Neural progenitor cell (in vitro differentiated cells): ENCODE measurements at regions not wholly inside any gene's neighbourhood (a gene's known extent, or its start where the extent isn't known, plus 50 kb on each side); places are given as distances from the start of the nearest gene placed in this dataset.

Experiments used
- DNase-seq: peaks from one replicate; pipeline ENCODE4 v3.0.0-alpha.2; 2016; ENCODE audit warnings: low spot score
- H2AFZ ChIP-seq: fragments of 200-600 bp; sonication (generic); replicated peaks from 2 replicates; pipeline ENCODE4 v1.6.1; 2016; ENCODE audit warnings: antibody characterized with exemption
- H3F3A ChIP-seq: fragments of 200-600 bp; sonication (generic); 2 replicates; pipeline ENCODE4 v1.6.1; 2016; ENCODE audit warnings: antibody characterized with exemption, low read depth
- H3K27ac ChIP-seq: fragments of 200-600 bp; sonication (generic); 2 replicates; pipeline ENCODE4 v1.5.1; 2016; ENCODE audit warnings: mild to moderate bottlenecking
- H3K27me3 ChIP-seq: fragments of 200-600 bp; sonication (generic); 2 replicates; pipeline ENCODE4 v1.6.1; 2016; ENCODE audit warnings: mild to moderate bottlenecking, moderate library complexity
- H3K36me3 ChIP-seq: fragments of 200-600 bp; sonication (generic); 2 replicates; pipeline ENCODE4 v1.5.1; 2016
- H3K4me1 ChIP-seq: fragments of 200-600 bp; sonication (generic); 2 replicates; pipeline ENCODE4 v1.6.1; 2016; ENCODE audit warnings: mixed run types
- H3K4me2 ChIP-seq: fragments of 200-600 bp; sonication (generic); 2 replicates; pipeline ENCODE4 v1.6.1; 2016
- H3K4me3 ChIP-seq: fragments of 200-600 bp; sonication (generic); 2 replicates; pipeline ENCODE4 v1.5.1; 2016
- H3K79me2 ChIP-seq: fragments of 200-600 bp; sonication (generic); 2 replicates; pipeline ENCODE4 v1.6.1; 2016; ENCODE audit warnings: low read depth
- H3K9ac ChIP-seq: fragments of 200-600 bp; sonication (generic); 2 replicates; pipeline ENCODE4 v1.6.1; 2016
- H3K9me3 ChIP-seq: fragments of 200-600 bp; sonication (generic); 2 replicates; pipeline ENCODE4 v1.5.1; 2016; ENCODE audit warnings: low read depth
- H4K20me1 ChIP-seq: fragments of 200-600 bp; sonication (generic); 2 replicates; pipeline ENCODE4 v1.6.1; 2016; ENCODE audit warnings: low read depth
- H3K27ac Mint-ChIP-seq: 3 replicates; pipeline ENCODE4 v1.8.0; 2021; ENCODE audit warnings: mixed read lengths
- H3K27me3 Mint-ChIP-seq: 2 replicates; pipeline ENCODE4 v1.8.0; 2022; ENCODE audit warnings: low read depth, mild to moderate bottlenecking, inconsistent platforms, moderate library complexity, mixed read lengths; ENCODE audit not compliant: insufficient read depth
- H3K36me3 Mint-ChIP-seq: 3 replicates; pipeline ENCODE4 v1.8.0; 2021; ENCODE audit warnings: mixed read lengths
- H3K4me1 Mint-ChIP-seq: 3 replicates; pipeline ENCODE4 v1.8.0; 2021; ENCODE audit warnings: mixed read lengths
- H3K4me3 Mint-ChIP-seq: 3 replicates; pipeline ENCODE4 v1.8.0; 2021; ENCODE audit warnings: mild to moderate bottlenecking, moderate library complexity, mixed read lengths
- H3K9me3 Mint-ChIP-seq: 3 replicates; pipeline ENCODE4 v1.8.0; 2020; ENCODE audit warnings: mixed read lengths
- CTCF ChIP-seq: fragments of 200-600 bp; sonication (generic); IDR thresholded peaks from 2 replicates; pipeline ENCODE4 v1.5.1; 2017; ENCODE audit warnings: antibody characterized with exemption, mild to moderate bottlenecking
- EZH2 ChIP-seq: fragments of 200-600 bp; sonication (generic); IDR thresholded peaks from 2 replicates; pipeline ENCODE4 v1.6.1; 2017; ENCODE audit warnings: antibody characterized with exemption, mild to moderate bottlenecking, moderate library complexity
- EZH2phosphoT487 ChIP-seq: fragments of 200-600 bp; sonication (generic); IDR thresholded peaks from 2 replicates; pipeline ENCODE4 v1.6.1; 2017; ENCODE audit warnings: antibody characterized with exemption

- no peaks in the 10 kb centered on the region for H3F3A ChIP-seq
- no peaks in the 10 kb centered on the region for H4K20me1 ChIP-seq
- no peak overlapping the region for H2AFZ ChIP-seq
- no peak overlapping the region for H3K4me2 ChIP-seq
- Mint-ChIP-seq H3K36me3 (no peaks in the 10 kb centered on the region), H3K27me3 (no peaks in the 10 kb centered on the region), H3K4me3 (no peak overlapping the region), H3K27ac (no peak overlapping the region), H3K4me1 (no peaks in the 10 kb centered on the region), H3K9me3 (no peaks in the 10 kb centered on the region)
- H3K79me2 ChIP-seq, result no peaks in the 10 kb centered on the region
- no peaks in the 10 kb centered on the region for H3K27me3 ChIP-seq
- H3K9me3 ChIP-seq, result no peaks in the 10 kb centered on the region
- H3K4me1 ChIP-seq, result no peaks in the 10 kb centered on the region
- no peak overlapping the region for H3K9ac ChIP-seq
- H3K4me3 ChIP-seq, result no peak overlapping the region
- no peak overlapping the region for H3K27ac ChIP-seq
- DNase-seq, result no peak
- no peaks in the 10 kb centered on the region for H3K36me3 ChIP-seq
- no peak for TF ChIP-seq EZH2
- TF ChIP-seq EZH2phosphoT487, result no peak
- TF ChIP-seq CTCF, result no peak
These were observed 1452.5 kb upstream of the NUDT12 start for GRCh38 chr5:105015098-105015497.

- Histone ChIP-seq H3K4me1 (no peaks in the 10 kb centered on the region), H4K20me1 (no peaks in the 10 kb centered on the region), H3K4me2 (no peak overlapping the region), H3K79me2 (no peaks in the 10 kb centered on the region), H3K36me3 (no peaks in the 10 kb centered on the region), H3F3A (no peaks in the 10 kb centered on the region), H3K4me3 (no peak overlapping the region), H3K9ac (no peak overlapping the region), H3K27ac (no peak overlapping the region), H3K27me3 (no peaks in the 10 kb centered on the region), H2AFZ (no peak overlapping the region), H3K9me3 (no peaks in the 10 kb centered on the region)
- H3K36me3 Mint-ChIP-seq, result no peaks in the 10 kb centered on the region
- no peak for DNase-seq
- H3K4me3 Mint-ChIP-seq, result no peak overlapping the region
- no peak overlapping the region for H3K27ac Mint-ChIP-seq
- H3K27me3 Mint-ChIP-seq, result no peaks in the 10 kb centered on the region
- no peaks in the 10 kb centered on the region for H3K9me3 Mint-ChIP-seq
- TF ChIP-seq CTCF (no peak), EZH2 (no peak), EZH2phosphoT487 (no peak)
- H3K4me1 Mint-ChIP-seq, result no peaks in the 10 kb centered on the region
These were observed 1436.0 kb upstream of the NUDT12 start for GRCh38 chr5:104998572-104998971.

- H2AFZ ChIP-seq, result no peak overlapping the region
- H3K4me3 Mint-ChIP-seq, result no peak overlapping the region
- no peaks in the 10 kb centered on the region for H4K20me1 ChIP-seq
- H3K9ac ChIP-seq, result no peak overlapping the region
- TF ChIP-seq CTCF, result no peak
- TF ChIP-seq EZH2phosphoT487, result no peak
- TF ChIP-seq EZH2, result no peak
- H3K79me2 ChIP-seq, result no peaks in the 10 kb centered on the region
- H3K4me2 ChIP-seq, result no peak overlapping the region
- H3K4me3 ChIP-seq, result no peak overlapping the region
- H3K9me3 ChIP-seq, result no peaks in the 10 kb centered on the region
- H3K27ac Mint-ChIP-seq, result no peak overlapping the region
- no peaks in the 10 kb centered on the region for H3K9me3 Mint-ChIP-seq
- no peaks in the 10 kb centered on the region for H3K27me3 ChIP-seq
- H3K36me3 ChIP-seq, result no peaks in the 10 kb centered on the region
- H3F3A ChIP-seq, result no peaks in the 10 kb centered on the region
- H3K4me1 Mint-ChIP-seq, result no peaks in the 10 kb centered on the region
- no peak for DNase-seq
- H3K36me3 Mint-ChIP-seq, result no peaks in the 10 kb centered on the region
- H3K4me1 ChIP-seq, result no peaks in the 10 kb centered on the region
- H3K27ac ChIP-seq, result no peak overlapping the region
- H3K27me3 Mint-ChIP-seq, result no peaks in the 10 kb centered on the region
These were observed 1435.6 kb upstream of the NUDT12 start for GRCh38 chr5:104998169-104998568.

GRCh38 chr5:104987074-104987473 lies 1424.5 kb upstream of the NUDT12 start:
- no peak overlapping the region for H3K4me3 ChIP-seq
- Mint-ChIP-seq H3K9me3 (peaks cover 8% of the 10 kb centered on the region), H3K4me3 (no peak overlapping the region), H3K27me3 (no peaks in the 10 kb centered on the region), H3K27ac (no peak overlapping the region), H3K4me1 (no peaks in the 10 kb centered on the region), H3K36me3 (no peaks in the 10 kb centered on the region)
- H3K9me3 ChIP-seq, result no peaks in the 10 kb centered on the region
- H3K4me1 ChIP-seq, result no peaks in the 10 kb centered on the region
- H3K79me2 ChIP-seq, result no peaks in the 10 kb centered on the region
- H3K4me2 ChIP-seq, result no peak overlapping the region
- no peaks in the 10 kb centered on the region for H3K27me3 ChIP-seq
- H3K9ac ChIP-seq, result no peak overlapping the region
- no peaks in the 10 kb centered on the region for H3K36me3 ChIP-seq
- DNase-seq, result no peak
- no peak overlapping the region for H2AFZ ChIP-seq
- TF ChIP-seq CTCF (no peak), EZH2 (no peak), EZH2phosphoT487 (no peak)
- H3F3A ChIP-seq, result no peaks in the 10 kb centered on the region
- no peak overlapping the region for H3K27ac ChIP-seq
- no peaks in the 10 kb centered on the region for H4K20me1 ChIP-seq
